Chondrocyte (in vitro differentiated cells): ENCODE measurements at regions not wholly inside any gene's neighbourhood (a gene's known extent, or its start where the extent isn't known, plus 50 kb on each side); places are given as distances from the start of the nearest gene placed in this dataset.

Source experiments
- DNase-seq: peaks from one replicate; pipeline ENCODE4 v3.0.0; 2021; ENCODE audit warnings: mixed read lengths, low spot score
- H3K27ac Mint-ChIP-seq: one replicate; pipeline ENCODE4 v1.8.0; 2021; ENCODE audit warnings: mild to moderate bottlenecking, moderate library complexity, mixed read lengths; ENCODE audit not compliant: unreplicated experiment
- H3K27me3 Mint-ChIP-seq: 2 replicates; pipeline ENCODE4 v1.8.0; 2021; ENCODE audit warnings: low read depth, mixed read lengths
- H3K36me3 Mint-ChIP-seq: 2 replicates; pipeline ENCODE4 v1.8.0; 2021; ENCODE audit warnings: low read depth, mixed read lengths
- H3K4me1 Mint-ChIP-seq: 2 replicates; pipeline ENCODE4 v1.8.0; 2021; ENCODE audit warnings: low read depth, mild to moderate bottlenecking, mixed read lengths
- H3K4me3 Mint-ChIP-seq: one replicate; pipeline ENCODE4 v1.8.0; 2021; ENCODE audit warnings: mild to moderate bottlenecking, moderate library complexity, mixed read lengths; ENCODE audit not compliant: unreplicated experiment
- H3K9me3 Mint-ChIP-seq: 2 replicates; pipeline ENCODE4 v1.8.0; 2021; ENCODE audit warnings: low read depth, mixed read lengths
- CTCF ChIP-seq: fragments of 200-600 bp; sonication (generic); IDR thresholded peaks from 2 replicates; pipeline ENCODE4 v1.5.0; 2021; ENCODE audit warnings: antibody characterized with exemption, mild to moderate bottlenecking, moderate library complexity

GRCh38 chr4:104418286-104418685 lies 76.4 kb downstream of the CXXC4 start:
- Mint-ChIP-seq H3K36me3 (no peaks in the 10 kb centered on the region), H3K4me1 (peaks cover 15% of the 10 kb centered on the region), H3K27me3 (no peaks in the 10 kb centered on the region), H3K27ac (no peak overlapping the region), H3K4me3 (no peak overlapping the region), H3K9me3 (no peaks in the 10 kb centered on the region)
- no peak for TF ChIP-seq CTCF
- DNase-seq = no peak

- H3K27ac Mint-ChIP-seq = no peak overlapping the region
- H3K4me3 Mint-ChIP-seq = no peak overlapping the region
- TF ChIP-seq CTCF = no peak
- peaks cover 15% of the 10 kb centered on the region for H3K4me1 Mint-ChIP-seq
- H3K9me3 Mint-ChIP-seq = no peaks in the 10 kb centered on the region
- H3K36me3 Mint-ChIP-seq = no peaks in the 10 kb centered on the region
- no peak for DNase-seq
- H3K27me3 Mint-ChIP-seq = no peaks in the 10 kb centered on the region
Measured at GRCh38 chr4:104417357-104417882, 77.3 kb downstream of the CXXC4 start.

- Mint-ChIP-seq H3K4me1 (peaks cover 15% of the 10 kb centered on the region), H3K9me3 (no peaks in the 10 kb centered on the region), H3K27ac (no peak overlapping the region), H3K4me3 (no peak overlapping the region), H3K27me3 (no peaks in the 10 kb centered on the region), H3K36me3 (no peaks in the 10 kb centered on the region)
- no peak for DNase-seq
- TF ChIP-seq CTCF = no peak
Measured at GRCh38 chr4:104416725-104417356, 77.9 kb downstream of the CXXC4 start.

GRCh38 chr4:104413487-104413886 lies 81.2 kb downstream of the CXXC4 start:
- H3K9me3 Mint-ChIP-seq = no peaks in the 10 kb centered on the region
- TF ChIP-seq CTCF = no peak
- no peaks in the 10 kb centered on the region for H3K4me1 Mint-ChIP-seq
- H3K36me3 Mint-ChIP-seq = no peaks in the 10 kb centered on the region
- no peak overlapping the region for H3K4me3 Mint-ChIP-seq
- H3K27me3 Mint-ChIP-seq = no peaks in the 10 kb centered on the region
- H3K27ac Mint-ChIP-seq = no peak overlapping the region
- no peak for DNase-seq

- TF ChIP-seq CTCF = no peak
- H3K4me1 Mint-ChIP-seq = no peaks in the 10 kb centered on the region
- H3K27me3 Mint-ChIP-seq = no peaks in the 10 kb centered on the region
- H3K36me3 Mint-ChIP-seq = no peaks in the 10 kb centered on the region
- H3K9me3 Mint-ChIP-seq = no peaks in the 10 kb centered on the region
- H3K27ac Mint-ChIP-seq = no peak overlapping the region
- DNase-seq = no peak
- H3K4me3 Mint-ChIP-seq = no peak overlapping the region
Measured at GRCh38 chr4:104412344-104412743, 82.3 kb downstream of the CXXC4 start.
